GM18517 (cell line): ENCODE measurements at regions not wholly inside any gene's neighbourhood (a gene's known extent, or its start where the extent isn't known, plus 50 kb on each side); places are given as distances from the start of the nearest gene placed in this dataset.
A peak's percentile ranks its signal among the peaks of the same experiment; 100 is the strongest.
"Not testable (repeated sequence)": the region's sequence is repeated elsewhere in the genome, so short reads cannot be mapped to it uniquely, and the experiment has no call there.

ENCODE experiments used
- ATAC-seq: cut with Tn5 transposase; IDR thresholded peaks from one replicate; pipeline ENCODE4 v1.9.1; 2021; ENCODE audit warnings: mild to moderate bottlenecking, moderate library complexity; ENCODE audit not compliant: unreplicated experiment

GRCh38 chr13:81021284-81021840 is 680.4 kb upstream of the SPRY2 start:
- ATAC-seq = no peak

GRCh38 chr13:81020010-81020409 is 679.1 kb upstream of the SPRY2 start:
- no peak for ATAC-seq

- no peak for ATAC-seq
Observed at GRCh38 chr13:81018936-81019335, 678.0 kb upstream of the SPRY2 start.

- ATAC-seq = peak; percentile 75
Observed at GRCh38 chr13:81017513-81018152, 676.7 kb upstream of the SPRY2 start.

- no peak for ATAC-seq
Observed at GRCh38 chr13:81012031-81012430, 671.1 kb upstream of the SPRY2 start.

GRCh38 chr13:81001828-81002385 is 661.0 kb upstream of the SPRY2 start:
- ATAC-seq = no peak

GRCh38 chr13:80998603-80999002 is 657.7 kb upstream of the SPRY2 start:
- ATAC-seq = not testable (repeated sequence)

GRCh38 chr13:80989747-80990146 is 648.8 kb upstream of the SPRY2 start:
- ATAC-seq = no peak

- no peak for ATAC-seq
Observed at GRCh38 chr13:80989241-80989640, 648.3 kb upstream of the SPRY2 start.

GRCh38 chr13:80988391-80989151 is 647.6 kb upstream of the SPRY2 start:
- no peak for ATAC-seq

- peak; percentile 92 for ATAC-seq
Observed at GRCh38 chr13:80979035-80979641, 638.2 kb upstream of the SPRY2 start.

GRCh38 chr13:80977168-80977567 is 636.2 kb upstream of the SPRY2 start:
- ATAC-seq = no peak

GRCh38 chr13:80975903-80976302 is 635.0 kb upstream of the SPRY2 start:
- ATAC-seq = no peak

GRCh38 chr13:80973721-80974120 is 632.8 kb upstream of the SPRY2 start:
- ATAC-seq = no peak

GRCh38 chr13:80972857-80973478 is 632.0 kb upstream of the SPRY2 start:
- ATAC-seq = no peak

- ATAC-seq = no peak
Observed at GRCh38 chr13:80965097-80965496, 624.2 kb upstream of the SPRY2 start.

GRCh38 chr13:80962855-80963254 is 621.9 kb upstream of the SPRY2 start:
- ATAC-seq = no peak

GRCh38 chr13:80962173-80962572 is 621.2 kb upstream of the SPRY2 start:
- ATAC-seq = no peak

- no peak for ATAC-seq
Observed at GRCh38 chr13:80957019-80957655, 616.2 kb upstream of the SPRY2 start.

GRCh38 chr13:80955501-80955900 is 614.6 kb upstream of the SPRY2 start:
- no peak for ATAC-seq

- no peak for ATAC-seq
Observed at GRCh38 chr13:80952158-80952557, 611.2 kb upstream of the SPRY2 start.
